Activated CD8-positive, alpha-beta memory T cell treated with anti-CD3 and anti-CD28 coated beads, Interleukin-2, amount 50 U/mL, for 48 hours (primary cell): ENCODE measurements at regions not wholly inside any gene's neighbourhood (a gene's known extent, or its start where the extent isn't known, plus 50 kb on each side); places are given as distances from the start of the nearest gene placed in this dataset.
A peak's percentile ranks its signal among the peaks of the same experiment; 100 is the strongest.

Source experiments
- DNase-seq: peaks from one replicate; pipeline ENCODE4 v3.0.0-alpha.2; 2020

GRCh38 chr1:3954170-3955169, 54.4 kb upstream of the C1orf174 start:
- DNase-seq = no peak

GRCh38 chr1:3955196-3955772, 55.2 kb upstream of the C1orf174 start:
- DNase-seq = no peak

- DNase-seq = no peak
Observed at GRCh38 chr1:3956527-3957170, 56.6 kb upstream of the C1orf174 start.

- no peak for DNase-seq
Observed at GRCh38 chr1:3959361-3959760, 59.3 kb upstream of the C1orf174 start.

- no peak for DNase-seq
Observed at GRCh38 chr1:3963554-3963953, 63.5 kb upstream of the C1orf174 start.

- no peak for DNase-seq
Observed at GRCh38 chr1:3965693-3966092, 65.6 kb upstream of the C1orf174 start.

- no peak for DNase-seq
Observed at GRCh38 chr1:3968851-3969250, 68.8 kb upstream of the C1orf174 start.

GRCh38 chr1:3971981-3972380, 71.9 kb upstream of the C1orf174 start:
- no peak for DNase-seq

- DNase-seq = no peak
Observed at GRCh38 chr1:3975903-3976630, 76.0 kb upstream of the C1orf174 start.

GRCh38 chr1:3976821-3977220, 76.7 kb upstream of the C1orf174 start:
- DNase-seq = no peak

- no peak for DNase-seq
Observed at GRCh38 chr1:3978196-3978989, 78.3 kb upstream of the C1orf174 start.

- DNase-seq = no peak
Observed at GRCh38 chr1:3978990-3979325, 78.9 kb upstream of the C1orf174 start.

- DNase-seq = no peak
Observed at GRCh38 chr1:3981261-3981660, 81.2 kb upstream of the C1orf174 start.

GRCh38 chr1:3981746-3982505, 81.9 kb upstream of the C1orf174 start:
- DNase-seq = no peak

- no peak for DNase-seq
Observed at GRCh38 chr1:3983181-3983580, 83.1 kb upstream of the C1orf174 start.

GRCh38 chr1:3984586-3984985, 84.5 kb upstream of the C1orf174 start:
- DNase-seq = no peak

- DNase-seq = no peak
Observed at GRCh38 chr1:3986686-3987218, 86.7 kb upstream of the C1orf174 start.

- DNase-seq = no peak
Observed at GRCh38 chr1:3987669-3988235, 87.7 kb upstream of the C1orf174 start.

GRCh38 chr1:3988431-3988830, 88.4 kb upstream of the C1orf174 start:
- DNase-seq = no peak

- DNase-seq = no peak
Observed at GRCh38 chr1:3989465-3989864, 89.4 kb upstream of the C1orf174 start.

- peak; percentile 56 for DNase-seq
Observed at GRCh38 chr1:3992103-3992556, 92.1 kb upstream of the C1orf174 start.
